SK-N-MC (cell line): ENCODE measurements at regions not wholly inside any gene's neighbourhood (a gene's known extent, or its start where the extent isn't known, plus 50 kb on each side); places are given as distances from the start of the nearest gene placed in this dataset.

Source experiments
- EZH2 ChIP-seq: fragments of 200-600 bp; sonication (generic); IDR thresholded peaks from one replicate; pipeline ENCODE4 v1.6.1; 2017; ENCODE audit warnings: antibody characterized with exemption
- FOXP2 ChIP-seq: optimal IDR thresholded peaks from 2 replicates; pipeline ENCODE3; 2011; ENCODE audit warnings: mild to moderate bottlenecking, moderate library complexity; ENCODE audit not compliant: insufficient read depth; ENCODE audit errors: extremely low read length, control extremely low read depth
- POLR2AphosphoS5 ChIP-seq: IDR thresholded peaks from 2 replicates; pipeline ENCODE4 v1.6.1; 2012; ENCODE audit warnings: mild to moderate bottlenecking, low read depth, low read length, borderline replicate concordance

DNA sequence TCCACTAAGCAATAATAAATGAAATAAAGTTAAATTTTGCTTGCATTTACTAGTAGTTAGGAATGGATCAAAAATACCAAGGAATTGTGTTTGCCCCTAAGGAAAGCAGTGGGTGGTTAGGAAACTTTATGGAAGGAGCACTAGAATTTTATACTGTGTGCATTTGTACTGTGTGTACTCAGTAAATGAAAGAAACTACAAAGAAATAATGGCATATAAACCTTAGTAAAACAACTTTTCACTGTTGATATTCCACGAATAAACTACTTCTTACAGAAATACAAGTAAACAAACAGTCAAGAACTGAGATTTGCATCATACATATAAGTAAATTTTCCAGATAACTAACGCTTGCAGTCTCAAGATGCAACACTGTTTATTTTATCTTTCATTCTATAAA is 103.7 kb upstream of the PARP8 start:
- no peak for TF ChIP-seq EZH2
- TF ChIP-seq POLR2AphosphoS5 = no peak
- no peak for TF ChIP-seq FOXP2
